Skin of body (tissue), 1 donor: ENCODE measurements at regions not wholly inside any gene's neighbourhood (a gene's known extent, or its start where the extent isn't known, plus 50 kb on each side); places are given as distances from the start of the nearest gene placed in this dataset.

Source experiments
- DNase-seq: peaks from one replicate; lab custom pipeline; 2025; lab: John Stamatoyannopoulos, UW

- no peak for DNase-seq
These were observed 786.4 kb upstream of the SLITRK1 start for GRCh38 chr13:84668637-84669036.

GRCh38 chr13:84662491-84662890, 780.2 kb upstream of the SLITRK1 start:
- DNase-seq: no peak

GRCh38 chr13:84661718-84662117, 779.4 kb upstream of the SLITRK1 start:
- DNase-seq: no peak

GRCh38 chr13:84659359-84659661, 777.0 kb upstream of the SLITRK1 start:
- no peak for DNase-seq

- no peak for DNase-seq
These were observed 776.5 kb upstream of the SLITRK1 start for GRCh38 chr13:84658491-84659358.

- no peak for DNase-seq
These were observed 773.4 kb upstream of the SLITRK1 start for GRCh38 chr13:84655677-84656076.

- no peak for DNase-seq
These were observed 772.5 kb upstream of the SLITRK1 start for GRCh38 chr13:84654654-84655275.

- no peak for DNase-seq
These were observed 771.8 kb upstream of the SLITRK1 start for GRCh38 chr13:84653915-84654534.

- DNase-seq: no peak
These were observed 769.4 kb upstream of the SLITRK1 start for GRCh38 chr13:84651705-84652104.

GRCh38 chr13:84651288-84651687, 769.0 kb upstream of the SLITRK1 start:
- DNase-seq: no peak

GRCh38 chr13:84649853-84650252, 767.6 kb upstream of the SLITRK1 start:
- no peak for DNase-seq

- no peak for DNase-seq
These were observed 765.9 kb upstream of the SLITRK1 start for GRCh38 chr13:84648069-84648640.

GRCh38 chr13:84646957-84647356, 764.7 kb upstream of the SLITRK1 start:
- DNase-seq: no peak

- no peak for DNase-seq
These were observed 763.1 kb upstream of the SLITRK1 start for GRCh38 chr13:84645196-84646012.

GRCh38 chr13:84641491-84641890, 759.2 kb upstream of the SLITRK1 start:
- no peak for DNase-seq

GRCh38 chr13:84640691-84641090, 758.4 kb upstream of the SLITRK1 start:
- DNase-seq: no peak

GRCh38 chr13:84630476-84630875, 748.2 kb upstream of the SLITRK1 start:
- DNase-seq: no peak

GRCh38 chr13:84616864-84617263, 734.6 kb upstream of the SLITRK1 start:
- no peak for DNase-seq

GRCh38 chr13:84609716-84610115, 727.4 kb upstream of the SLITRK1 start:
- no peak for DNase-seq

- DNase-seq: no peak
These were observed 725.2 kb upstream of the SLITRK1 start for GRCh38 chr13:84607261-84608013.

- DNase-seq: no peak
These were observed 724.3 kb upstream of the SLITRK1 start for GRCh38 chr13:84606616-84607015.
